HAP-1 (cell line): ENCODE measurements at regions not wholly inside any gene's neighbourhood (a gene's known extent, or its start where the extent isn't known, plus 50 kb on each side); places are given as distances from the start of the nearest gene placed in this dataset.
"Not testable (repeated sequence)": the region's sequence is repeated elsewhere in the genome, so short reads cannot be mapped to it uniquely, and the experiment has no call there.

Experiments used
- DNase-seq, 2 experiments: peaks; one replicate each; pipeline ENCODE4 v3.0.0-alpha.2; 2016 to 2020; ENCODE audit warnings: low spot score in 2 of 2
- H3K27me3 ChIP-seq: fragments of 250-450 bp; sonication (Bioruptor Pico); 2 replicates; pipeline ENCODE4 v1.5.1; 2020; ENCODE audit warnings: low read depth, mild to moderate bottlenecking, moderate library complexity
- H3K36me3 ChIP-seq: fragments of 250-450 bp; sonication (Bioruptor Pico); replicated peaks from 2 replicates; pipeline ENCODE4 v1.5.1; 2020; ENCODE audit warnings: mild to moderate bottlenecking
- H3K4me1 ChIP-seq: fragments of 250-450 bp; sonication (Bioruptor Pico); 2 replicates; pipeline ENCODE4 v1.5.1; 2020; ENCODE audit warnings: mild to moderate bottlenecking
- H3K4me3 ChIP-seq: fragments of 250-450 bp; sonication (Bioruptor Pico); 2 replicates; pipeline ENCODE4 v1.5.1; 2020; ENCODE audit warnings: mild to moderate bottlenecking, moderate library complexity
- H3K9me3 ChIP-seq: fragments of 250-450 bp; sonication (Bioruptor Pico); 2 replicates; pipeline ENCODE4 v1.5.1; 2020; ENCODE audit warnings: mild to moderate bottlenecking, moderate library complexity
- in situ Hi-C: fragments of 300-500 bp; cut with MboI; formaldehyde crosslinking; loops from 3 replicates; pipeline ENCODE4 v1.14.3; 2020; ENCODE audit warnings: low sequenced_read_pairs, inconsistent platforms, mixed read lengths

DNA sequence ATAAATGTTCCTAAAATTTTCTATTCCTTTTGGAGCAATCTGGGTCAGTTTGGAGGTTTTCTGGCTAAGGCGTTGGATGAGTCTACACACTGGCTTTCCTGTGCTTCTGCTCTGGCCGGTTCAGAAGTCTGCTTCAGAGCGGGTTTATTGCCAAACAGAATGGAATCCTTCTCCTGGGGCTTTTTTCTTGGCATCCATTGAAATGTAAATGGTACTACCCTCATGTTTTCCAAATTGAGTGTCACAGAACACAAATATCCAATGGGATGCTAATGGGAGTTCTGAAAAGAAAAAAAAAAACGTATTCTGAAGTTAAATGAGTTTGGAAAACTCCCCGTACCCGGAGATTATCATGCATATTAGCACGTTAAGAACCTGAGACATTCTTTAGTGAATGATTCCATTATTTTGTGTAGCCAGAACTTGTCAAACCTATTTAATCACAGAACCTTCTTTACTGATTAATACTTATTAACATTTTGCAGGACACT, 930.3 kb downstream of the QKI start:
- in situ Hi-C loops = no loop called here
- peak; percentile 78 to 100 for DNase-seq
- Histone ChIP-seq H3K4me1 (peaks cover 31% of the 10 kb centered on the region), H3K4me3 (no peak overlapping the region), H3K36me3 (no peaks in the 10 kb centered on the region), H3K27me3 (no peaks in the 10 kb centered on the region), H3K9me3 (peaks cover 3% of the 10 kb centered on the region; the same call in 1 of the 2 replicates)

DNA sequence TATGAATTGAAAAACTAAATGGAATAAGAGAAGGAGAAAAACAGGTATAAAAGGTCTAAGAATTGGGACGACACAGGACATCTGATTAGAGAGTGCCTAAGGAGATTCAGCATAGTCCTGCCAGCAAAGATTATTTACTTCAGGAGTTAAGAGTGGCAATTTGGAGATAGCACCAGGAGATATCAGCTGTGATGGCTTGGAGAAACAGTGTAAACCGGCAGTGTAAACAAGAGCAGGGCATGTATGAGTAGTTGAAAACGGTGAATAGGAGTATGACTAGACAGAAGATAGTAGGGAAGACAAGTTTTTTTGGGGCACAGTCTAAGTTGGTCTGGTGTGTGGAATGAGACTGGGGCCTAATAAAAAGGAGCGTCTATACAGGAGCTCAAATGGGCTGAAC, 924.9 kb downstream of the QKI start:
- DNase-seq, in situ Hi-C loops, H3K4me1 ChIP-seq, H3K4me3 ChIP-seq, H3K27me3 ChIP-seq, H3K36me3 ChIP-seq: not testable (repeated sequence)
- peaks cover 11% of the 10 kb centered on the region for H3K9me3 ChIP-seq

DNA sequence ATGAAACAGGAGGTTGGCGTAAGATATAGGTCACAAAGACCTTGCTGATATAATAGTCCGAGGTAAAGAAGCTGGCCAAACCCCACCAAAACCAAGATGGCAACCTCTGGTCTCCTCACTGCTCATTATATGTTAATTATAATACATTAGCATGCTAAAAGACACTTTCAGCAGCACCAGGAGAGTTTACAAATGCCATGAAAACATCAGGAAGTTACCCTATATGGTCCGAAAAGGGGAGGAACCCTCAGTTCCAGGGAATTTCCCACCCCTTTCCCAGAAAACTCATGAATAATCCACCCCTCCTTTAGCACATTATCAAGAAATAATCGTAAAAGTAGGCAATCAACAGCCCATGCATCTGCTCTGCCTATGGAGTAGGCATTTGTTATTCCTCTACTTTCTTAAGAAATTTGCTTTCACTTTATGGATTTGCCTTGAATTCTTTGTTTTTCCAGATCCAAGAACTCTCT, 923.4 kb downstream of the QKI start:
- Histone ChIP-seq H3K36me3 (no peaks in the 10 kb centered on the region), H3K9me3 (peaks cover 11% of the 10 kb centered on the region), H3K4me3 (no peak overlapping the region), H3K27me3 (no peaks in the 10 kb centered on the region), H3K4me1 (no peaks in the 10 kb centered on the region)
- in situ Hi-C loops = no loop called here
- DNase-seq = no peak

DNA sequence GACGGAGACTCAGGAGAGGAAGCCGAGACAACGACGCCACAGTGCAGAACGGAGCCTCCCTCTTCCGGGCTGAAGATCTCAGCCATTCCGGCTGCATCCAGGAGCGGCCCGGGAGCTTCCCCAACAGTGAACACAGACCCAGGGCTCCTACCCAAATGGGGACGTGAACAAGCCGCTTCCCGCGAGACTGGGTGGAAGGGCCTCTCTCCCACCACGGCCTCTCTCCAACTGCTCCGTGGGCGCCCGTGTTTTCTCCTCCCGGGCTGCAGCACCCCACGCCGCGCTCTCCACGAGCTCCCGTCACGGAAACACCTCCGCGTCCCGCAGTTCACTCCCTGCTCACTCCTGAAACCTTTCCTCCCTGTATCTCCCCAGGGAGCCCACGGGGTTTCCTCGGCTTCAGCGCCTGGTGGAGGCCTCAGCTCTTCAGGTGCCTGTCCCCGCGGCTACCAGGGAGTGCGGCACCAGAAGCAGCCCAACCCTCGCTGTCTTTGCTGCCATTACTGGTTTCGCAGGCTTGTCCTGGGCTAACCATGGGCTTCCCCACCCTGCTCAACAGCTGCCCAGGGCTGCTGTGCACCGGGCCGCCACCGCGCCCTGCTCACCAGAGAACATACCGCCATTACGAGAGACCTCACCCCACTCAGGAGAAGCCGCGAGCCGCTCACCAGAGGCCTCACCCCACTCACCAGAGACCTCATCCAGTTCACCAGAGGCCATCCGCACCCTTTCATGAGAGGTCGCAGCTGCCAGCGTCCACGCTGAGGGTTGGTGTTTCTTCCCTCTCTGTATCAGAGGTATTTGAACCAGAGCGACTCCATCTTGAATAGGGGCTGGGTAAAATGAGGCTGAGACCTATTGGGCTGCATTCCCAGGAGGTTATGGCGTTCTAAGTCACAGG, 922.8 kb downstream of the QKI start:
- Histone ChIP-seq H3K36me3 (no peaks in the 10 kb centered on the region), H3K9me3 (peaks cover 11% of the 10 kb centered on the region), H3K27me3 (no peaks in the 10 kb centered on the region), H3K4me1 (no peaks in the 10 kb centered on the region), H3K4me3 (no peak overlapping the region)
- DNase-seq = no peak
- in situ Hi-C loops = no loop called here

DNA sequence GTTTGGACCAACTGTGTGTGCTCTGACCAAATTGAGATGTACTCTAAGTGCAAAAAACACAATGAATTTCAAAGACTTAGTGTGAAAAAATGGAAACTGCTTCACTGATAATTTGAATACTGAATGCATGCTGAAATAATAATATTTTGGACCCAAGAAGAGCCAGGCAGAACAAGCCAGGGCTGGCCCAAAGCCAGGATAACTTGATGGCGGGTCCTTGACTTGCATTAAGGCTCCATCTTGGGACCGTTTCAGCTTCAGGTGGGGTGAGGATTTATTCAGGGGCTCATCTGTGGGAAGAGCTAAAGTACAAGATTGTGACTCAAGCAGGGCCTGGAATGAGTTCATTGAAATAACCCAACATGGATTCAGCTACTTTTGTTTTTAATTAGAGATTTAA, 921.9 kb downstream of the QKI start:
- in situ Hi-C loops = no loop called here
- Histone ChIP-seq H3K4me3 (no peak overlapping the region), H3K27me3 (no peaks in the 10 kb centered on the region), H3K36me3 (no peaks in the 10 kb centered on the region), H3K9me3 (peaks cover 8% of the 10 kb centered on the region), H3K4me1 (no peaks in the 10 kb centered on the region)
- no peak for DNase-seq

DNA sequence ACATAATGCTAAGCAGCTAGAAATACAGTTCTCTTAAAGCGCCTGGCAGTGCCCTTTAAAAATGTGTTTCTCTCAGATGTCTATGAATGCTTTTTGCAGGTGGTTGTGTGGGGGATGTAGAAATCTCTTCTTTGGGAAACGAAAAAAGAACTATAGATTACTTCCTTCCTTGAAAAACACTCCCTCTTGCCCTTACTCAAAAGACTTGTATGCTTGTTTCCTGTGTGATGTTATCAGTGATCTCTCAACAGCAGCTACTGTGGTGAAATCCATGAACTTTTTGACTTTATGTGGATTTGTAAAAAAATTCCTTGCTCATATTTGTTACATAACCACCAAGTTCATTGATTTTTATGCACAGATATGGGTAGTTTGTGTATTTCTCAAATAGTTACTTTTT, 916.5 kb downstream of the QKI start:
- DNase-seq = no peak
- H3K4me3 ChIP-seq = no peak overlapping the region
- no peaks in the 10 kb centered on the region for H3K36me3 ChIP-seq
- no peaks in the 10 kb centered on the region for H3K27me3 ChIP-seq
- H3K9me3 ChIP-seq = no peaks in the 10 kb centered on the region
- H3K4me1 ChIP-seq = peaks cover 15% of the 10 kb centered on the region
- in situ Hi-C loops = no loop called here

DNA sequence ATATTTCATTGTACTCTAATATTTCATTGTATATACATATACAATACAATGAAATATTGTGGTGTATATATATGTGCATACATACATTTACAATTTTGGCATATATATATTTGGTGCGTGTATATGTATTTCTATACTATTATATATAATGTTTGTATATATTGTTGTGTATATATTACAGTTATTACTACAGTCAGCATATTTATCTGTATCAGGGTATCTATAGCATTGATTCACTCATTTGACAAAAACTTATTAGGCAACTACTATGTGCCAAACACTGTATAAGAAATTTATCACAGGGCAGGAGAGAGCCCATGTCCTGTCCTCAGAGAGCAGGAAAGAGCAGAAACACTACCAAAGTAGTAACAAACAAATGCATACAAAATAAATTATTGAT, 910.6 kb downstream of the QKI start:
- in situ Hi-C loops = no loop called here
- Histone ChIP-seq H3K27me3 (no peaks in the 10 kb centered on the region), H3K36me3 (no peaks in the 10 kb centered on the region), H3K9me3 (no peaks in the 10 kb centered on the region), H3K4me3 (no peak overlapping the region), H3K4me1 (peaks cover 15% of the 10 kb centered on the region)
- DNase-seq = no peak

DNA sequence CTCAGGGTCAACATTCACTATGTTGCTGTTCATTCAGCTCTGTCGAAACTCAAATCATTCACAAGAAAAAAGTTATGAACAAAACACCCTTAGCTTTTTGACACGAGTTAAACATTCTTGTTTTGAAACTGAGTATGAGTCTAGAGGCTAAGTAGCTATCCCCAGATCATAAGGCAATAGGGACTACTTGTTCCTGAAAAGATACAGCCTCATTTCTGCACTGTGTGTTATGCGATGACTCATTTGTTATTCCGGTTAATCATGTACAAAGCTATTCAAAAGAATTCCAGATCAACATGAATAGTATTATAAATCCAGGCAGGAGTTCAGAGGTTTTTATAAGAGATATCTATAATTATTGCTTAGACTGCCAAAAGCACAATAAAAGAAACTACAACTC, 908.0 kb downstream of the QKI start:
- H3K4me1 ChIP-seq = peaks cover 4% of the 10 kb centered on the region
- in situ Hi-C loops = no loop called here
- no peak overlapping the region for H3K4me3 ChIP-seq
- H3K27me3 ChIP-seq = no peaks in the 10 kb centered on the region
- no peaks in the 10 kb centered on the region for H3K9me3 ChIP-seq
- H3K36me3 ChIP-seq = no peaks in the 10 kb centered on the region
- DNase-seq = no peak

DNA sequence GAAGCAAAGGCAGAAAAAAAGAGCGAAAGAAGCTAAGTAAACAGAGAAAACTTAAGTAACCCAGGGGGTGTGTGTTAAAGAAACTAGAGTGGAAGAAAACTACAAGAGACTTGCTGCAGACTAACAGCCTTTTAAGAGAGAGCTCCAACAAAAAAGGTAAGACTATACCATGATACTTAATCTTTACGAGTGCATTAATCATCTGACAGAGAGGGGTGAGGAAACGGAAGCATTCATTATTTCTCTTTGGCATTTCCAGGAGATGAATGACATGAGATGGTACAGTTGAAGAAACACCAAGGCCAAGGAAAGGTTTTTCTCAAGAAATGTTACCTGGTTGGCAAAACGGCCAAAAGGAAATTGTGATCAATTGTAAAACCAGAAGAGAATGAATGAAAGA, 906.8 kb downstream of the QKI start:
- DNase-seq = no peak
- H3K4me1 ChIP-seq = no peaks in the 10 kb centered on the region; the same call in 1 of the 2 replicates
- in situ Hi-C loops = no loop called here
- no peak overlapping the region for H3K4me3 ChIP-seq
- H3K36me3 ChIP-seq = no peaks in the 10 kb centered on the region
- no peaks in the 10 kb centered on the region for H3K27me3 ChIP-seq
- no peaks in the 10 kb centered on the region for H3K9me3 ChIP-seq

DNA sequence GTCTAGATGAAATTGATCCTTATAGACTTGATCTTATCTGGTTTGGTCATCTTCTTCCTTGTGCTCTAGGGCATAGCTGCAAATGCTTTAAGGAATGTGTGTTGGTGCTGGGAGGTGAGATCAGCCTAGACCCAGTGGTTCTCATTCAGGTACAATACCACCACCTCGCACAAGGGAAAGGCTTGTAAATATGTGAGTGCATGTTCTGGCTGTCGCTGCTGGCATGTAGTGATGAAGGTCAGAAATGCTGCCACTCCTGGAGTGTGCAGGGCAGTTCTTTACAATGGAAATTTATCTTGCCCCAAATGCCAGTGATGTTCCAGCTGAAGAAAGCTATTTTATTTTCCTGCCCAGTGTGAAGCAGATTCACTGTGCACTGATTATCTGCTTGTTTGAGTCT, 900.9 kb downstream of the QKI start:
- in situ Hi-C loops = no loop called here
- no peaks in the 10 kb centered on the region for H3K4me1 ChIP-seq
- H3K27me3 ChIP-seq = no peaks in the 10 kb centered on the region
- H3K36me3 ChIP-seq = no peaks in the 10 kb centered on the region
- H3K9me3 ChIP-seq = no peaks in the 10 kb centered on the region
- H3K4me3 ChIP-seq = no peak overlapping the region
- no peak for DNase-seq

DNA sequence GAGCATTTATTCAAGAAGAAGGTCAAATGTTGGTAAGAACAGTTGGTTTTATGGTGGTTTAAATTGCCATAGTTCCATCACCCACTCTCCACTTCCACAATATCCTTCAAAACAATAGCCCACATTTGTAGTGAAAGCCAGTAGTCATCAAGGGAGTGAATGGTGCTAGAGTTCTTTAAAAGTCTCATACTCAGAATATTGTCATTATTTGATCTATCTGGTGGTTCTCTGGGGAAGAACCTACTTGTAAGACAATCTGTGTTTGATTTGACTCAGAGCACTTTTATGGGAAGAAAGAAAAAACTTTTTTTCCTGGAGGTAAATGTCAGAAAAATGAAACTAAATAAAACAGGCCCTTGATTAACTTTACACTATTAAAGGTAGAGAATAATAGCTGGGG, 893.8 kb downstream of the QKI start:
- no peaks in the 10 kb centered on the region for H3K4me1 ChIP-seq
- H3K9me3 ChIP-seq = no peaks in the 10 kb centered on the region; the same call in 1 of the 2 replicates
- DNase-seq = no peak
- in situ Hi-C loops = no loop called here
- H3K36me3 ChIP-seq = no peaks in the 10 kb centered on the region
- H3K27me3 ChIP-seq = no peaks in the 10 kb centered on the region
- no peak overlapping the region for H3K4me3 ChIP-seq

DNA sequence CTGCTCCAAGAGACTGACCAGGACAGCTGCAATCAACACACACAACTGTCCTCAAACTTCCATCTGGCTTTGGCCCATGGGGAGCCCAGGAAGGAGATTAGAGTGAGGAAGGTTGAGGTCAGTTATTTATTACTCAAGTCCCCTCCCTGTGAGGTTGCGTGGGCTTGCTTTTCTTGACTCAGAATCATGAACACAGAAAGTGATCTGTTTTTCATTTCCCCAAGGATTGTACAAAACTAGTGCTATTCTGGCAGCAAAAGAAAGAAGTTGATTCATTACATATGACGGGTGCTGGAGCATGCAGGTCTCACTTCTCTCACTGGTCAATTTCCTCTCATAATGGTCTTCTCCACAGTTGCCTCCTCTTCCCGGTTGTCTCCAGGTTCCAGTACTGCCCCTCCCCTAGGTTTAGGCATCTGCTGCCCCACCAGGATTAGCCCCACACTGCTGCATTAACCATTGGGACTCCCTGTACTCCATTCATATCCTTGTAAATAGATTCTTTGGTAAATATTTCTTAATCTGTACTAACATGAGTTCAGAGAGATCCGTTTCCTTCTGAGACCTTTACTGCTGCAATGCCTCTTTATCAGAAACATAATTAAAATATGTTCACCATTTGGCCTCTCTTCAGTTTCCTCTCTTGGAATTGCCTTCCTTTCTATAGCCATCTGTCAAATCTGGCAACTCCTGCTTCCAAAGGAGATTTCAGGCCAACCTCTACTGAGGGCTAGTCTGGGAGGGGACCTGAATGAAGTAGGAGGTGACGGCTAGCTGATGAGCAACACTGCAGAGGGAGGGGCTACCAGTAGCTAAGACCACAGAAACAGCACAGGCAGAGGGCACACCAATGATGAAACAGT, 888.8 kb downstream of the QKI start:
- no peaks in the 10 kb centered on the region for H3K27me3 ChIP-seq
- in situ Hi-C loops = no loop called here
- H3K36me3 ChIP-seq = no peaks in the 10 kb centered on the region
- H3K4me1 ChIP-seq = no peaks in the 10 kb centered on the region
- H3K9me3 ChIP-seq = no peaks in the 10 kb centered on the region; the same call in 1 of the 2 replicates
- H3K4me3 ChIP-seq = no peak overlapping the region
- no peak for DNase-seq

DNA sequence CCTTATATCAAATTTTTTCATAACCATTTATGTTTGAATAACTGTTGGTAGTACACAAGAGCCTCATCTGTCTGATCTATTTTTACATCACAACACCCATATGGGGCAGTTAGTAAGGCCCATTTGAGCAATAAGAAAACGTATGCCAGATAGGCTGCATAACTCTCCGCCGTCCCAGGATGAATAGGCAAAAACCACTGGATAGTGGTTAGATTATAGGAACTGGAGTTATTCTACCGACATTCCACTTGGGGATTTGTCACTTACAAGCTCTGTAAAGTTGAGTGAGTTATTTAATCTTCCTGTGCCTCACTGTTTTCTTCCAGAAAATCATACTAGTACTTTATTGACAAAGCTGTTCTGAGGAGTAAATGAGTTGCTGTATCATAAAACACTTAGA, 881.9 kb downstream of the QKI start:
- in situ Hi-C loops = no loop called here

More for the DNA sequence above, 881.9 kb downstream of the QKI start:
- H3K27me3 ChIP-seq = no peaks in the 10 kb centered on the region
- H3K4me1 ChIP-seq = no peaks in the 10 kb centered on the region
- no peak for DNase-seq
- no peak overlapping the region for H3K4me3 ChIP-seq
- no peaks in the 10 kb centered on the region for H3K36me3 ChIP-seq
- no peaks in the 10 kb centered on the region for H3K9me3 ChIP-seq
